ENCODE measurements at regions not wholly inside any gene's neighbourhood (a gene's known extent, or its start where the extent isn't known, plus 50 kb on each side); places are given as distances from the start of the nearest gene placed in this dataset.
A peak's percentile ranks its signal among the peaks of the same experiment; 100 is the strongest.

GRCh38 chr12:45535610-45536180, 193.8 kb upstream of the ARID2 start:
- TF ChIP-seq CTCF (IDR thresholded peaks at IDR 0.05; ENCODE audit: control insufficient read depth, insufficient read depth, low read depth, low read length, missing control alignments), result no peak
- no peak for DNase-seq (ENCODE audit: low read depth)
- no peak overlapping the region for H3K4me3 ChIP-seq (ENCODE audit: control insufficient read depth, low read depth, low read length)

GRCh38 chr12:45536284-45536683, 193.2 kb upstream of the ARID2 start:
- TF ChIP-seq CTCF (IDR thresholded peaks at IDR 0.05; ENCODE audit: control insufficient read depth, insufficient read depth, low read depth, low read length, missing control alignments), result no peak
- DNase-seq (ENCODE audit: low read depth), result no peak
- no peak overlapping the region for H3K4me3 ChIP-seq (ENCODE audit: control insufficient read depth, low read depth, low read length)

GRCh38 chr12:45540661-45541341, 188.7 kb upstream of the ARID2 start:
- H3K4me3 ChIP-seq (ENCODE audit: control insufficient read depth, low read depth, low read length), result no peak overlapping the region
- no peak for DNase-seq (ENCODE audit: low read depth)
- no peak for TF ChIP-seq CTCF (IDR thresholded peaks at IDR 0.05; ENCODE audit: control insufficient read depth, insufficient read depth, low read depth, low read length, missing control alignments)

DNA sequence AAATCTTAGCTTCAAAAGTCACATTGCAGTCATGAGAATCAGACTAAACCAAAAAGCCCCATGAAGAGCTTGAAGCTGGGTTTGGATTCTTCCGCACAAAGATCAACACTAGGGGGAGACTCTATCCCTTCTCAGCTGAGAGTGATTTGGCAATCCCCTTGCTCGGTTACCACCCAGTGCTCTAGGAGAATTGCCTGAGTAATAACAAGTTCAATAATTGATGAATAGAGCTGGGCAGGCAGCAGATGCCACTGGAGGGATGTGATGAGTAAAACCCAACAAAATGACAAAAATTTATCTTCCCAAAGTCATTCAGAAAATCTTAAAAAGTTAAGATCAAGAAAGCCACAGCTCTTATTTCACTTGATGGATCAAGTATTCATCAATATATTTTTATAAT, 185.6 kb upstream of the ARID2 start:
- no peak overlapping the region for H3K4me3 ChIP-seq (ENCODE audit: control insufficient read depth, low read depth, low read length)
- DNase-seq (ENCODE audit: low read depth), result peak; percentile 51
- TF ChIP-seq CTCF (IDR thresholded peaks at IDR 0.05; ENCODE audit: control insufficient read depth, insufficient read depth, low read depth, low read length, missing control alignments), result peak; percentile 83

GRCh38 chr12:45546545-45546944, 183.0 kb upstream of the ARID2 start:
- DNase-seq (ENCODE audit: low read depth), result no peak
- TF ChIP-seq CTCF (IDR thresholded peaks at IDR 0.05; ENCODE audit: control insufficient read depth, insufficient read depth, low read depth, low read length, missing control alignments), result no peak

DNA sequence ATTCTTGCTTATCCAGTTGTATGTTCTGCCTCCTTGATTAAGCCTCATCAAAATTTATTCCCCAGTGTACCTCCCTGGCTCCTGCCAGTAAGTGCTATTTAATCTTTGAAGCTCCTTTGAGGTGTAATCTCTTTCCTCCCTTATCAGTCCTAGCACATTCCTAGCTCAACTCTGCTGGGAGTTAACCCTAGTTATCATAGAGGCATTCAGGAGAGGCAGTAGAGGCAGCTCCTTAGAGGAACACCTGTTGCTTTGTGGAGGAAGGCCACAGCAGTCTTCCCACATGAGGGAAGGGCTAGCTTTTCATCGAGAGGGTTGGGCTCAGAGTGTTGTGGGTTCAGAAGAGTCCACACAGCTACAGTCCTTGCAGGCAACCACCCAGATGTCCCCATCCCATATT, 182.4 kb upstream of the ARID2 start:
- no peak for DNase-seq (ENCODE audit: low read depth)
- H3K4me3 ChIP-seq (ENCODE audit: control insufficient read depth, low read depth, low read length), result no peak overlapping the region
- TF ChIP-seq CTCF (IDR thresholded peaks at IDR 0.05; ENCODE audit: control insufficient read depth, insufficient read depth, low read depth, low read length, missing control alignments), result no peak

More at GRCh38 chr12:45546545-45546944, 183.0 kb upstream of the ARID2 start:
- no peak overlapping the region for H3K4me3 ChIP-seq (ENCODE audit: control insufficient read depth, low read depth, low read length)
